ENCODE measurements at regions not wholly inside any gene's neighbourhood (a gene's known extent, or its start where the extent isn't known, plus 50 kb on each side); places are given as distances from the start of the nearest gene placed in this dataset.

DNA sequence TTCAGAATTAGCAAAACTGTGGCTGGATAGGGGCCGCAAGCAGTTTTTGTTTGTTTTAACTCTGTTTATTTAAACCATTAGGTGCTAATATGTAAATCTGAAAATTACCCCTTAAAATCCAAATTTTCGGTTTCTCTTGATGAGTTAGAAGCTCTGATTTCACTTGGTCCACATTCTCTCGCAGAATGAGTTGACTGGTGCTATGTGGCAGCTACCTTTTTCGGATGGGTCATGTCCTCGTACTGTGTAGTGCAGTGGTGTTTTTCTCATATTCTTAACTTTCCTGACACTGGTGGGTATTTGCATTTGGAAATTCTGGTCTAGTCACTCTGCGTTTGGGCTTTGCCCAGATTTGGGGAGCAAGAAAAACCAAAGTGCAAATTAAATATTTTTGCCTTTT, 87.1 kb downstream of the DIPK2A start:
- Histone ChIP-seq H3K4me1 (ENCODE audit: control insufficient read depth in 4 of 4, insufficient read depth in 4 of 4, low read length in 3 of 4) (peaks cover 0 to 11% (median 5%) of the 10 kb centered on the region in 4 donors), H3K27me3 (ENCODE audit: control insufficient read depth in 4 of 4, insufficient read depth in 4 of 4, low read length in 3 of 4) (no peaks in the 10 kb centered on the region), H3K9me3 (ENCODE audit: control insufficient read depth in 4 of 4, low read length in 3 of 4) (no peaks in the 10 kb centered on the region), H3K9ac (ENCODE audit: low read depth in 1 of 2, low read length in 2 of 2) (no peak overlapping the region), H3K36me3 (ENCODE audit: control insufficient read depth in 4 of 4, insufficient read depth in 3 of 4, low read depth in 1 of 4, low read length in 3 of 4) (no peaks in the 10 kb centered on the region), H3K27ac (ENCODE audit: low read depth in 1 of 2, low read length in 2 of 2) (no peak overlapping the region), H3K4me3 (ENCODE audit: low read depth in 1 of 3, low read length in 3 of 3) (no peak overlapping the region)
- TF ChIP-seq SP1 (IDR thresholded peaks at IDR 0.05) (no peak), NR2F2 (IDR thresholded peaks at IDR 0.05) (no peak), GABPA (IDR thresholded peaks at IDR 0.05 in 1 of 2, conservative IDR thresholded peaks at IDR 0.05 in 1 of 2) (no peak), TAF1 (conservative IDR thresholded peaks at IDR 0.05) (no peak), HNF4A (conservative IDR thresholded peaks at IDR 0.05) (no peak), YY1 (IDR thresholded peaks at IDR 0.05) (no peak), RXRA (IDR thresholded peaks at IDR 0.05) (no peak), EGR1 (IDR thresholded peaks at IDR 0.05; ENCODE audit: low read depth in 2 of 2) (no peak), HNF4G (IDR thresholded peaks at IDR 0.05) (no peak), JUND (IDR thresholded peaks at IDR 0.05) (no peak)
- TF ChIP-seq, protein P1, sequence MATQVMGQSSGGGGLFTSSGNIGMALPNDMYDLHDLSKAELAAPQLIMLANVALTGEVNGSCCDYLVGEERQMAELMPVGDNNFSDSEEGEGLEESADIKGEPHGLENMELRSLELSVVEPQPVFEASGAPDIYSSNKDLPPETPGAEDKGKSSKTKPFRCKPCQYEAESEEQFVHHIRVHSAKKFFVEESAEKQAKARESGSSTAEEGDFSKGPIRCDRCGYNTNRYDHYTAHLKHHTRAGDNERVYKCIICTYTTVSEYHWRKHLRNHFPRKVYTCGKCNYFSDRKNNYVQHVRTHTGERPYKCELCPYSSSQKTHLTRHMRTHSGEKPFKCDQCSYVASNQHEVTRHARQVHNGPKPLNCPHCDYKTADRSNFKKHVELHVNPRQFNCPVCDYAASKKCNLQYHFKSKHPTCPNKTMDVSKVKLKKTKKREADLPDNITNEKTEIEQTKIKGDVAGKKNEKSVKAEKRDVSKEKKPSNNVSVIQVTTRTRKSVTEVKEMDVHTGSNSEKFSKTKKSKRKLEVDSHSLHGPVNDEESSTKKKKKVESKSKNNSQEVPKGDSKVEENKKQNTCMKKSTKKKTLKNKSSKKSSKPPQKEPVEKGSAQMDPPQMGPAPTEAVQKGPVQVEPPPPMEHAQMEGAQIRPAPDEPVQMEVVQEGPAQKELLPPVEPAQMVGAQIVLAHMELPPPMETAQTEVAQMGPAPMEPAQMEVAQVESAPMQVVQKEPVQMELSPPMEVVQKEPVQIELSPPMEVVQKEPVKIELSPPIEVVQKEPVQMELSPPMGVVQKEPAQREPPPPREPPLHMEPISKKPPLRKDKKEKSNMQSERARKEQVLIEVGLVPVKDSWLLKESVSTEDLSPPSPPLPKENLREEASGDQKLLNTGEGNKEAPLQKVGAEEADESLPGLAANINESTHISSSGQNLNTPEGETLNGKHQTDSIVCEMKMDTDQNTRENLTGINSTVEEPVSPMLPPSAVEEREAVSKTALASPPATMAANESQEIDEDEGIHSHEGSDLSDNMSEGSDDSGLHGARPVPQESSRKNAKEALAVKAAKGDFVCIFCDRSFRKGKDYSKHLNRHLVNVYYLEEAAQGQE (IDR thresholded peaks at IDR 0.05), result no peak
- TF ChIP-seq, protein P2, sequence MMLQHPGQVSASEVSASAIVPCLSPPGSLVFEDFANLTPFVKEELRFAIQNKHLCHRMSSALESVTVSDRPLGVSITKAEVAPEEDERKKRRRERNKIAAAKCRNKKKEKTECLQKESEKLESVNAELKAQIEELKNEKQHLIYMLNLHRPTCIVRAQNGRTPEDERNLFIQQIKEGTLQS (IDR thresholded peaks at IDR 0.05), result no peak
- TF ChIP-seq, protein P3, sequence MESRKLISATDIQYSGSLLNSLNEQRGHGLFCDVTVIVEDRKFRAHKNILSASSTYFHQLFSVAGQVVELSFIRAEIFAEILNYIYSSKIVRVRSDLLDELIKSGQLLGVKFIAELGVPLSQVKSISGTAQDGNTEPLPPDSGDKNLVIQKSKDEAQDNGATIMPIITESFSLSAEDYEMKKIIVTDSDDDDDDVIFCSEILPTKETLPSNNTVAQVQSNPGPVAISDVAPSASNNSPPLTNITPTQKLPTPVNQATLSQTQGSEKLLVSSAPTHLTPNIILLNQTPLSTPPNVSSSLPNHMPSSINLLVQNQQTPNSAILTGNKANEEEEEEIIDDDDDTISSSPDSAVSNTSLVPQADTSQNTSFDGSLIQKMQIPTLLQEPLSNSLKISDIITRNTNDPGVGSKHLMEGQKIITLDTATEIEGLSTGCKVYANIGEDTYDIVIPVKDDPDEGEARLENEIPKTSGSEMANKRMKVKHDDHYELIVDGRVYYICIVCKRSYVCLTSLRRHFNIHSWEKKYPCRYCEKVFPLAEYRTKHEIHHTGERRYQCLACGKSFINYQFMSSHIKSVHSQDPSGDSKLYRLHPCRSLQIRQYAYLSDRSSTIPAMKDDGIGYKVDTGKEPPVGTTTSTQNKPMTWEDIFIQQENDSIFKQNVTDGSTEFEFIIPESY (IDR thresholded peaks at IDR 0.05), result no peak
- TF ChIP-seq, protein P4, sequence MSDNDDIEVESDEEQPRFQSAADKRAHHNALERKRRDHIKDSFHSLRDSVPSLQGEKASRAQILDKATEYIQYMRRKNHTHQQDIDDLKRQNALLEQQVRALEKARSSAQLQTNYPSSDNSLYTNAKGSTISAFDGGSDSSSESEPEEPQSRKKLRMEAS (IDR thresholded peaks at IDR 0.05), result no peak
- no peak for DNase-seq (ENCODE audit: low spot score)
- WGBS, result 97% methylated on average over 6 of the region's 6 CpGs

DNA sequence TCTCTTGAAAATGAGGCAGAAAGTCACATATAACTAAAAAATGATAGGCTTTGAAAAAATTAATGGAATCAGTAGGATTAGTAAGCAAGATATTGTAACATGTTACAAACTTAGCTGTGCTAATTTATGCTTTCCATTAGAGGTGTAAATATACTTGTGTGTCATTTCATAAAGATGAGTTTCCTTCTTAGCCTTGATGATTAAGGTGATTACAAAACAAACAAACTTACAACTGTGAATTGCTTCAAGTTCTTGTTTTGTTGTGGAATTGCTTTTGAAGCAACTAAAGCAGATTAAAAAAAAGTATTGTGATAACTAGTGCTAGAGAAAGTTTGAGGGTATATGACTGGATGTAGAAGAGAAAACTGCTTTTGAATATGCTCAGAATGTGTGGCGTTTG, 87.9 kb downstream of the DIPK2A start:
- Histone ChIP-seq H3K4me1 (ENCODE audit: control insufficient read depth in 4 of 4, insufficient read depth in 4 of 4, low read length in 3 of 4) (peaks cover 0 to 11% (median 4%) of the 10 kb centered on the region in 4 donors), H3K4me3 (ENCODE audit: low read depth in 1 of 3, low read length in 3 of 3) (no peak overlapping the region), H3K27me3 (ENCODE audit: control insufficient read depth in 4 of 4, insufficient read depth in 4 of 4, low read length in 3 of 4) (no peaks in the 10 kb centered on the region), H3K9ac (ENCODE audit: low read depth in 1 of 2, low read length in 2 of 2) (no peak overlapping the region), H3K27ac (ENCODE audit: low read depth in 1 of 2, low read length in 2 of 2) (no peak overlapping the region), H3K9me3 (ENCODE audit: control insufficient read depth in 4 of 4, low read length in 3 of 4) (no peaks in the 10 kb centered on the region), H3K36me3 (ENCODE audit: control insufficient read depth in 4 of 4, insufficient read depth in 3 of 4, low read depth in 1 of 4, low read length in 3 of 4) (no peaks in the 10 kb centered on the region)
- DNase-seq (ENCODE audit: low spot score), result no peak
- no peak for TF ChIP-seq TAF1 (conservative IDR thresholded peaks at IDR 0.05)
- TF ChIP-seq, protein P1 (IDR thresholded peaks at IDR 0.05), result no peak
- TF ChIP-seq, protein P5, sequence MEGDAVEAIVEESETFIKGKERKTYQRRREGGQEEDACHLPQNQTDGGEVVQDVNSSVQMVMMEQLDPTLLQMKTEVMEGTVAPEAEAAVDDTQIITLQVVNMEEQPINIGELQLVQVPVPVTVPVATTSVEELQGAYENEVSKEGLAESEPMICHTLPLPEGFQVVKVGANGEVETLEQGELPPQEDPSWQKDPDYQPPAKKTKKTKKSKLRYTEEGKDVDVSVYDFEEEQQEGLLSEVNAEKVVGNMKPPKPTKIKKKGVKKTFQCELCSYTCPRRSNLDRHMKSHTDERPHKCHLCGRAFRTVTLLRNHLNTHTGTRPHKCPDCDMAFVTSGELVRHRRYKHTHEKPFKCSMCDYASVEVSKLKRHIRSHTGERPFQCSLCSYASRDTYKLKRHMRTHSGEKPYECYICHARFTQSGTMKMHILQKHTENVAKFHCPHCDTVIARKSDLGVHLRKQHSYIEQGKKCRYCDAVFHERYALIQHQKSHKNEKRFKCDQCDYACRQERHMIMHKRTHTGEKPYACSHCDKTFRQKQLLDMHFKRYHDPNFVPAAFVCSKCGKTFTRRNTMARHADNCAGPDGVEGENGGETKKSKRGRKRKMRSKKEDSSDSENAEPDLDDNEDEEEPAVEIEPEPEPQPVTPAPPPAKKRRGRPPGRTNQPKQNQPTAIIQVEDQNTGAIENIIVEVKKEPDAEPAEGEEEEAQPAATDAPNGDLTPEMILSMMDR (IDR thresholded peaks at IDR 0.05; ENCODE audit: low read depth, low read length, missing input control), result no peak
- TF ChIP-seq EGR1 (IDR thresholded peaks at IDR 0.05; ENCODE audit: low read depth in 2 of 2), result no peak
- TF ChIP-seq, protein P2 (IDR thresholded peaks at IDR 0.05), result no peak
- no peak for TF ChIP-seq NR2F2 (IDR thresholded peaks at IDR 0.05)
- TF ChIP-seq RAD21 (IDR thresholded peaks at IDR 0.05), result no peak
- no peak for TF ChIP-seq RXRA (IDR thresholded peaks at IDR 0.05)
- TF ChIP-seq, protein P4 (IDR thresholded peaks at IDR 0.05), result no peak
- TF ChIP-seq YY1 (IDR thresholded peaks at IDR 0.05), result no peak
- TF ChIP-seq GABPA (IDR thresholded peaks at IDR 0.05 in 1 of 2, conservative IDR thresholded peaks at IDR 0.05 in 1 of 2), result no peak
- no peak for TF ChIP-seq FOXA1 (IDR thresholded peaks at IDR 0.05)
- TF ChIP-seq JUND (IDR thresholded peaks at IDR 0.05), result no peak
- WGBS, result 96% methylated on average over 1 of the region's 1 CpG
